Hematopoietic multipotent progenitor cell treated with erythropoietin and hydrocortisone succinate and interleukin-3 and kit ligand, for 6 days (in vitro differentiated cells): ENCODE measurements at regions not wholly inside any gene's neighbourhood (a gene's known extent, or its start where the extent isn't known, plus 50 kb on each side); places are given as distances from the start of the nearest gene placed in this dataset.

Source experiments
- DNase-seq: peaks from one replicate; pipeline ENCODE4 v3.0.0-alpha.2; 2015

DNA sequence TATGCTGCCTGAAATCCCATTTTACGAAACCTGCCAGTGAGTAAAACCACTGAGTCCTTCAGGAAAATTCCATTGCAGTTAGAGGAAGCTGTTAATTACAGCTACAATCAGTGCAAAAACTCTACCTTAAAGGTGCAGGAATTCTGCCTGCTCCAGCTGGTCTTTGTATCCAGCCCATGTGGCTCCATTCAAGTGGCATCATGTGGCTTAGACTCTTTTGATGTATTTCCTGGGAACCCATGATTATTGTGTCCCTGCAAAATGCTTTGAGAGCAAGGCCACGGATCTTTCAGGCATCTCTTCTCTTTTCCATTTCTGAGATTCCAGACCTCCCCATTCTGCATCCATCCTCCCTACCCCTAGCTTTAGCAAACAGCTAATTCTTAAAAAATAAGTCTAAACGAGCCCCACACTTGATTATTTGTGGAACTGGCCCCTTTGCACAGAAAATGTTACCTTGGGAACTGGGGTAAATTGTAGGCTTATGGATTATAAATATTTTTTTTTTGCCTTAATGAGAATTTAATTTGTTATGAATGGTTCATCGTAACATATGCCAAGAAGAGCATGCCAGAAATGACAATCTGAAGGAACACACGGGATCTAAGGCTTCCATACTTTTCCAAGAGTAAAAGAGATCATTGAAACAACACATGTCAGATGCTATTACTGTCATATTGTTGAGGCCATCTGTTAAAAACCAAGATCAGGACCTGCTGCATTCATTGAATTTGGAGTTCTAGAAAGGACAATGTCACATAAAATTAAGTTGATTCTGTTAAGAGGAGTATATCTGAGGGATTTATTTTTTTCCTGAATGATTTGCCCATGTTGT, 144.6 kb downstream of the TPH2 start:
- no peak for DNase-seq

DNA sequence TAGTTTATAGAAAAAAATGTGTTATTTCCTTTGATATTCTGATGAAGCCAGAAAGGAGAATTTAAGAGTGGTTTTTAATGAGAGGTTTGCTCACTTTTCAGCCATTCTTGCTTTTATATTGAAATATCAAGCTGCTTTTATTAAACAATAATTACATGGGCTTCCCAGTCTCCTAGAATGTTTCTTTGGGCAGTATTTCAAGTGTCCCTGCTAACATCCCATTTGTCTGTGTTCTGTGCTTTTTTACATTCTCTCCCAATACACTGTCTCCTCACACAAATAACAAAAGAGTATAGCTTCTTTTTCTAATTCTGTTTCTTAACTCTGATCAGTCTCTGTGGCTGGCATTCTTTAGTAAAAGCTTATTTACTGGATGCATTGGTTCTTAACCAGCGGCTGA, 145.4 kb downstream of the TPH2 start:
- no peak for DNase-seq

DNA sequence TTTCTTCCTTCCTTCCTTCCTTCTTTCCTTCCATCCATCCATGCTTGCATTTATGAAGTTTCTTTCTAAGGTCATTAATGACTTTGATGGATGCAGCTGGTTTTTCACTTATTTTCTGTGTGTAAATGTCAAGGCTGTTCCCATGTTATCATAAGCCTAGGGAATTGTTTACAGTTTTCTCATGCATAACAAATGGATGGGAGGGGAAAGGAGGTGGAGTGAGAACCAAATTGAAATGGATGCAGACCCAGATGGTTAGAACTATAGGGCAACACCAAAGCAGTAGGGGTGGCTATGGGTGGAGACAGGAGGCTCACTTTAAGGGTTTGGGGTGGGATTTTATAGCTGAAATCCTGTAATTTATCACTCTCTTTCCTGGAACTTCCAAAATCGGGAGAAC, 146.2 kb downstream of the TPH2 start:
- DNase-seq = no peak

DNA sequence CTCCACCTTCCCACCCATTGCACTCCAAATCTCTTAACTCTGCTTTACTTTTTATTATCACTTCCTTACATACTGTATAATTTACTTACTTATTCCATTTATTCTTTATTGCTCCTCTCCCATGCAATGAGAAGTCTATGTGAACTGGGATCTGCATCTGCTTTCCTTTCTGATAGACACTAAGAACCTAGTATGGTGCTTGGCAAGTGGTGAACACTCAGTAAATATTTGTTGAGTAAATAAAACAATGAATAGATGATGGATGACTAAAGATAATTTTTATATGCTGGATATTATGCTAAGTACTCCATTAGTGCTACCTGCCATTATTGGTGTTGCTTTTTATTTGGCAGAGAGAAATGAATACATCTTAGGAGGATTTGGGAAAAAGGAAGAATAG, 151.0 kb downstream of the TPH2 start:
- DNase-seq = no peak

DNA sequence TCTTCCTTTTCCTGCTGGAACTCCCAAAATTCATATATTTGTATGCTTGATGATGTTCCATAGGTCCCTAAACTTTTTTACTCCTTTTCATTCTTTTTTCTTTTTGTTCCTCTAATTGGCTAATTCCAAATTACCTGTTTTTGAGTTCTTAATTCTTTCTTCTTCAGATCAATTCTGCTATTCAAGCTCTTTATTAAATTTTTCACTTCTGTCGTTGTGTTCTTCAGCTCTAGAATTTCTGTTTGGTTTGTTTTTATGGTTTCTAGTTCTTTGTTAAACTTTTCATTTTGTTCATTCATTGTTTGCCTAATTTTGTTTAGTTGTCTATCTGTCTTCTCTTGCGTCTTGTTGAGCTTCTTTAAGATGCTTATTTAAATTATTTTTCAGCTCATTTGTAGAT, 154.8 kb downstream of the TPH2 start:
- no peak for DNase-seq

DNA sequence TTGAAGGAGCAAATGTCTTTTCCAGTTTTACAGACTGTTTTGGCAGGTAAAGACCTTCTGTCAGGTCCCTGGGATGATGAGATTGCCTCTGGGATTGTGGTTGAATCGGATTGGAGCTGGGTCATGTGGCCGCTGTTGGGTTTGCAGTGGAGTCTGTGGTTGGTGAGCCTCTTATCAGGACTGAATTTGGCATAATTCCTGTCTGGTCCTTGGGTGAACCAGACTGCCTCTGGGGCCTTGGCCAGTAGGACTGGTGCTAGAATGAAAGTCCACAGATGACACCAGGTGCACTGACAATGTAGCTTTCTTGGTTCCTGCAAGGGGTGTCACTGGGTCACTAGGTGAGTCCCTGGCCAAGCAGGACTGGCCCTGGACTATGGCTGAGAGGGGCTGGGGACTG, 155.3 kb downstream of the TPH2 start:
- DNase-seq = no peak

DNA sequence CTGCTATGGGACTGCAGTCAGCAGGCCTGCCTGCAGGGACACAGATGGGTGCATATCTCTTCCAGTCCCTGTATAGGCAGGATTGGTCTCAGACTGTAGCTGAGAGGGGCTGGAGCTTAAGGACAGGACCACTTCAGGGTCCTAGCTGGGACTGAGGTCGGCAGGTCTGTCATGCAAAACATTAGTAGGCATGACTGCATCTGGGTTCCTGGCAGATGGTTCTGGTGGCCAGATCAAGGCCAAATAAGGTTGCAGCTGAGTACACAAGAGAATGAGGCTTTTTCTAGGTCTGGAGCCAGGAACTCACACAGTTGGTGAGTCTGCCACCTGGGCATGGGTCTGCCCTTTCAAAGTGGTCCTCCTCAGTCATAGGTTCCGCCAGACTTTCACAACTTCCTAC, 155.8 kb downstream of the TPH2 start:
- no peak for DNase-seq

DNA sequence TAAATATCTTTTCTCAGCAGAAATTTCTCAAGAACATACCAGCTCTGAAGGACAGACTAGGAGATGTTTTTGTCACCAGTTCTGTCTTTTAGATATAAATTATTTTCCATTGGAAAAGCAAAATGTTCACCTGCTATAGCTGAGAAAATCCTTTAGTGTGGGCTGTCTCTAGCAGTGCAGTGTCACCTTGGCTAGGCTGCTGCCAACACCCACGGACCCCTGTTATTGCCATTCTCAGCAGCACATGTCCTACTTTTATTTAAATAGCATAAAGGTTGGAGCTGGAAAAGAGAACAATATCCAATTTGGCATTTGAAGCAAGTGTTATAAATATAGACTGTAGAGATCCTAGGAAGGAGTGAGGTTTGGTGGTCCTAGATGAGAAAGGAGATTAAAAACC, 156.4 kb downstream of the TPH2 start:
- DNase-seq = no peak

DNA sequence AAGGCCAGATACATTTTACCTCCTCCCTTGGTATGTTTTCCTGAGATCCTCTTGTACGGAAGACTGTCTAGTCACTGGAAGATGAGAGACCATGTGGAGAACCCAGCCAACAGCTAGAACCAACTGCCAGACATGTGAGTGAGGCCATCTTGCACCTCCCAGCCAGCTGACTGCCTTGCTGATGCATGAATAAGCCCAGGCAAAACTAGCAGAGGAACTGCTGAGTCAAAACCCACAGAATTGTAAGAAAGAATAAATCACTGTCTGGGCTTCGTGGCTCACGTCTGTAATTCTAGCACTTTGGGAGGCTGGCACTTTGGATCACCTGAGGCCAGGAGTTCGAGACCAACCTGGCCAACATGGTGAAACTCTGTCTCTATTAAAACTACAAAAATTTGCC, 160.0 kb downstream of the TPH2 start:
- DNase-seq = no peak

DNA sequence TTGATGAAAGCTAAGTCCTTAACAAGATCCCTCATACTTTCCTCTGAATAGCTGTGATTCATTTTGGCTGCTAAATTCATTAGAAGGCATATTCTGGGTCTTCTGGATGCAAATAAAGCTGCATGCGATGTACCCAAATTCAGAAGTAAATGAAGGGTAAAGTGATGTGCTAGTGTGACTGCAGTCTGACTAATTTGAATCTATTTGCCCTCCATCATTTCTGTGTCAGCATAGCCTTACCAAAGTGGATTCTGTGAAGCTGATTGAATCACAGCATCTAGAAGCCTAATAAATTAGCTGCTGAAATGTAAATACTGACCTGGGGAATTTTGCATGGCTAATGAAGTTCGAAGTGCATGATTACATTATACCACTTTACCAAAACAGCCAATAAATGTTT, 162.2 kb downstream of the TPH2 start:
- DNase-seq = no peak

DNA sequence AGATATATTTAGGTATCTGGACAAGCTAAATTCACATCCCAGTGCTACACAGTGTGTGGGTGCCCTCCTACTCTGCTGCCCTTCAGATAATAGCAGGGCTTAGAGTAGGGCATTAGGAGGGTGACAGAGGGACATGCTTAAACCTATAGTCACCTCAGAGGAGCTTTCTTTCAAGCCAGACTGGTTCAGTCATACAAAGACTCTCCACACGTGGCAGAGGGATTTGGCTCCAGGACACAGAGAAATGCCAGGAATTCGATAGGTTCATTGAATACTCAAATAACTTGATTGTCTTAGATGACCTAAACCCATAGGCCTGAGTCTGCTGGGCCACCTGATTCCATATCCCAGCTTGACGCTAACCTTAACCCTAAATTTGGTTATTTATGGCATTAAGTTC, 163.5 kb downstream of the TPH2 start:
- DNase-seq = no peak

DNA sequence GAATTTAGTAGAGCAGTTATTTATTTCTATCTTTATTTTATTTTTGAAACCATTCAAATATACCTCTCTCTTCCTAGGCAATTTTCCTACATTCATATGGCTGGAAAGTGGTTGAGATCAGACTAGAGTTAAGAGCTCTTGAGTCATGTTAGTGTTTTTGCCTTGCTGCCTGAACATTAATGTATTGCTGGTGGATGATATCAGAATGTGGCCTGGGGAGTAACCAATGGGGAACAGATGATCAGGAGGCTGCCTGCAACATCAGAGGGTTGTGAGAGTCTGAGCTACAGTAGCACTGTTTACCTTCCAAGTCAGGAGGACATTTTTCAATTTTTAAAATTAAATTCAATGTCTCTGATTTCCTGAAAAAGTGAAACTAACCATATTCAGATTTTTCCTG, 166.3 kb upstream of the TRHDE start:
- no peak for DNase-seq

DNA sequence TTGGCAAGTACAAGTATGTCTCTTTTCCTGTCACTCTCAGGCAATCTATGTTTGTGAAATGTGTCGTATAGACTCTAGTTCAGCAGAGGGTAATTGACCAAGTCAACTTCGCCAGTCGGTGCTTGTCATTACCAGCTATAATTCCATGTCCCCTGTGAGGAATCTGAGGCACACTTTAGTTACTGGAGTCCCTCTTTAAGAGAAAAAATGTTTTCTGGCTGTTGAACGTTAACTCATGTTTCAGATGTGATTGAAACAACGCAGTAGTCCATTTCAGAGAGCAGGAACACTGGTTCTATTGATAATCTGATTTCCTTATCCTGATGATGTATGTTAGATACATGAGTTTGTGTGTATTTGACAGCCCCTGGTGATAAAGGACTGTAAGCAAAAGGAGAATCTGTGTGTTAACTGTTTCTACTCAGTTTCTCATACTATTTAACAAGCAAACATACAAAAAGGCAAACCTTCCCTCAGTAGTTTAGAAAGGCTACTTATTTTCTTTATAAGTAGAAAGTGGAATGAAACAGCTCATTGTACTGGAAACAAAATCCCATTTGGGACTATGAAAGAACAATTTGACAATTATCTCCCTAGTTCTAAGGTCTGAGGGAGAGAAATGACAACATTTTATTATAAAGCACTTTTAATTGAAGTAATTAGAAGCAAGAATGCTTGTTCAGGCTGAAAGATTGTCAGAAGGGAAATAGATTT, 161.1 kb upstream of the TRHDE start:
- DNase-seq = no peak

DNA sequence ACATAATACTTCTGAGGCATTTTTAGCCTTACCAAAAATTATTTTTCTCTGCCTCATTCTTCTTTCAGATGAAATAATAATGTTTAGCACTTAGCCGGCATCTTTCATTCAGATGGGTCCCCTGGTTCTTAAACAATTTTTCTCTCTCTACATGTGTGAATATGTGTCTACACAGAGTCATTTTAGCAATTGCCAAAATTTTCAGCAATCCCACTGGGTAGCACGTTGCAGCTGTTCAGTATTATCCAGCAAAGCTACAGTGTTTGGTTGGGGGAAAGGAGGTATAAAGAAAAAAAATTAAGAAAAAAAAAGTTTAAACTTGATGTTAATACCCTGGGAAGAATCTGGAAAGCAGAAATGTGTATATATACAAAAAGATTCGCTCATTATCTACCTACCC, 160.5 kb upstream of the TRHDE start:
- no peak for DNase-seq

DNA sequence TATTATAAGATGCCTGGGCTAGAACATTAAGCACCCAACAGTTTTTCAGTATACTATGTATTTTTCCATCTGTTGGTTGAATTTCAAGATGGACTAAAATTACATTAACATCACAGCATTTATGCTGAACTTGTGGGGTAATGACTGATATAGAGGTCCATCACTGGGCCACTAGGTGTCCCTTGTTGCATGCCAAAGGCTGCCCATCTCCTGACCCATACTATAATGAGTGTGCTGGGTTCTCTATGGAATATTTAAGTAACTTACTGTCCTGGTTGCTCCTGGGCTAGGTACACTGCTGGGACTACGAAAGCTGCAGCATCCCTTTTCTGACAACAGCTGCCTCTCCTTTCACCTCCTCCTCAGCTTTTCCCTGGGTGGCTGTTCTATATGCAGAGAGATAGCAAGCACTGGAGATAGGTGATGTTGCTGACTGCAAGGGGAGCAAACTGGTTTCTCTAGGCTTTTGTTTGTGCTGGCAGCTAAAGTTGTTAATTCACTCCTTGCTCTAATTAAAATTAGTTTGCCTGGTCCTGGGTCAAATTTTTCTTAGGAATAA, 138.6 kb upstream of the TRHDE start:
- DNase-seq = no peak

DNA sequence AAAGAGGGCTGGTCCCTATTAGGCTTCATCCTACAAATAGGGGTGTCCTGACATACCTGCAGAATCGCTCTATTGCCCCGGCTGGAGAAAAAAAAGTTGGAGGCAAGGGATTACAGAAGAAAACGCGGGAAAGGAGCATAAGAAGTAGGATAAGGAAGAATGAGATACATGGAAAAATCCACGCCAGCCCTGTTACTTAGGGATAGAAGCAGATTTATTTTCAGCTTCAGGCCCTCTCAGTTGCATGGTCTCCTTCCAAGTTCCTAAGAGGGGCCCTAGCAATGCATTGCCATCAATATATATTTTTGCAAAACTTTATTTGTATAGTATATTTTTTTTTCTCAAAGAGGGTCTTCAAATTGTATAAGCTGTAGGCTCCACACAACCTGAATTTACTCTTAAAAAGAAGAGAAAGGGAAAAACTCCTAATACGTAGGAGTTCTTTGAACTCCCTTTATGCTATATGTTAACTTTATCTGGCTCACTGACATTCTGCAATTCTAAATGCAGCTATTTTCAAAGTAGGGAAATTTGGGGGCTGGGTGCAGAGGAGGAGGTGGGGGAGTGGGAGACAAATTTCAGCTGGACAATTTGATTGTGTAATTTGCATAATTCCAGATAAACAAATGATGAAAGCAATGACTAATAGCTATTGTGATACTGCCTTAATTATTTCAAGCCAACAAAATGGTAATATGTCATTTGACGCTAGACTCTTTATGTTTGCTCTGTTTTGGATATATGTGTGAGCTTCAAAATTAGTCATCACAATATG, 137.7 kb upstream of the TRHDE start:
- no peak for DNase-seq

DNA sequence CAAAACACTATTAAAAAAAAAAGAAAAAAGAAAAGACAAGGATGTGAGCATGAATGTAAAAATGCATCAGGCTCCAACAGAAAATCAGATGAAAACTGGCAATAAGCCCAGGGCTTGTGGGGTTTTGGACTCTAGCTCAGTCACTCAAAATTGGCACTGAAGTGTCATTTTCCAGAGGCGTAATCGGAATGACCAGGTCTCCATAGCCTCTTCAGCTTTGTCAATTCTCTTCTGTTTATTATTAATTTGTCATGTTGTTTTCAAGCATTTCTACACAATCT, 137.2 kb upstream of the TRHDE start:
- DNase-seq = no peak

DNA sequence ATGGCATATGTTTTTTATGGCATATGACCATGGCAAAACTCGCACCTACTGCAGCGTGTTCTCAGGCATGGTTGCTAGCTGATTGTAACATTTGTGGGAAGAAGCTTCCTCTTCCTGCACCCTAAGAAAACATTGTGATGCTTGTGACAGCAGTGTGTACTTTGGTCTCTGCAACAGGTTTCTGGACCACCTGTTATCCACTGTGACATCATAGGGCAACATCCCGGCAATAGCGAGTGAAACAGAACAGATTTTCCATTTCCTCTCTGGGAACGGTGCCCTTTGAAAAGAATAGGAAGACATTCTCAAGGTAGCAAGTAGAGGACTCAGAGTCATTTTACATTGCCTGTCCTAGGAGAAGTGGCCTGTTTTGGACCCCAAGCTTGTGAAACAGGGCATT, 135.4 kb upstream of the TRHDE start:
- no peak for DNase-seq

DNA sequence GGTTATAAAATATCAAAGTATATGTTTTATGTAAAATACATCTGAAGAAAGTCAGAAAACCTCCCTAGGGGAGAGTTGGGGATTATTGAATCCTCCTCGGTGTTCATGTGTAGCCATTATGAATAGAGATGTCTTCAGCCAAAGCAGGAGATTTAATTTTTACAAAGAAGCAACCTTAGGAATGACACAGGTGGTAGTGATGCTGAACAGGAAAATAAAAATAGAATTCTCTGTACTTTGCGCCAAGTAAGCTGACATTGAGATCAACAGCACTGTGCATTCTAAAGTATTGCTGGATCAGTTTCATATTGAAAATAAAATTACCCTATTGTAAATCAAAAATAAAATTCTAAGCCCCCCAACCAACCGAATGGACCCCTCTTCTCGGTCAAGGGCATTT, 132.8 kb upstream of the TRHDE start:
- DNase-seq = no peak

DNA sequence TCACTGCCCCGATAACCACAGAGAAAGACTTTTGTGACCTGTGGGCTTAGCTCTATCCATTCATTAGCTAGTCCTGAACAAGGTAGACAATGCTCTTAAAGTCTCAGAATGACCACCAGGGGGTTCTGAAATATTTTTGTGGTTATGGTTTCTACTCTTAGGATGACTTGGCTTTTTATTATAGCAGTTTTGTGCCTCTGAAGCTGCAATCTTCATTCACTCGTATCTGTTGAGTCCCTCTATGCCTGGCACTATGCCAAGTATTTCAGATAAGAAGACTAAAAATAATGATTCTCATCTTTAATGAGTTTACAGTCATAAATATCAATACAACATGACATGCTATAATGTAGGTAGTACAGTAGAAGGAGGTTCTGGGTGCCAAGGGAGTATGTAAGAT, 130.8 kb upstream of the TRHDE start:
- DNase-seq = peak; percentile 51

DNA sequence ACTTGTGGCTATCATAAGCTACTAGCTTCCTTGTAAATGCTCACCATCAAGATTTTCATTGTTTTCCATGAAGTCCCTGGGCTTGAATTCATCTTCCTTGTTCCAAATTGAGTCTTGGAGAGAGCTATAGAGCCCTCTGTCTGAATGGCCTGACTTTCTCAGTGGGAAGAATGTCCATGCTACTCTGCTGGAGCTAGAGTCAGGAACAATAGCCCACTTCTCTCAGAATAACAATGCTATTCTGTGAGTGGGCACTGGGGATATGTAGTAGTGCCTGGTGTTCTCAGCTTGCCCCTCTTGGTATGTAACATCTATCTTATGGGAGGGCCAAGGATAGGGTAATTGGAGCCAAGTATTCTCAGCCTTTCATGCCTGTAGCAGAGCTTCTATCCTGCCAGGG, 127.6 kb upstream of the TRHDE start:
- DNase-seq = no peak

DNA sequence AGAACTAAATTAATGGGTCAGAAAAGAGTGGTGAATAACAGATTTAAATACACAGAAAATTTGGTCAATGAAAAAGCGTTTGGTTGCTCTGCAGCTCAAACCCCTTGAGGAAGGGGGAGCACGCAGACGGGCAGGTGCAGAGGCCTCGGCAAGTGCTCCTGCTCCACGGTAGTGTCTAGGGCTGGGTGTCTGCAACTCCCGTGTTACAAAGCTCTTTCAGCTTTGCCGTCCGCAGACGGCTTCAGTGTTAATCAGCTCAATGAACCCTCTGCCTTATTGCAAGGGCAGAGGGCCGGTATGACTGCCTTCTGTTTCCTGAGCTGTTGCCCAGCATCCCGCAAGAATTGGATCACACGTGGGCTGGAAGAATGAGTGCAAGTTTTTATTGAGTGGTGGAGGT, 125.7 kb upstream of the TRHDE start:
- DNase-seq = no peak

DNA sequence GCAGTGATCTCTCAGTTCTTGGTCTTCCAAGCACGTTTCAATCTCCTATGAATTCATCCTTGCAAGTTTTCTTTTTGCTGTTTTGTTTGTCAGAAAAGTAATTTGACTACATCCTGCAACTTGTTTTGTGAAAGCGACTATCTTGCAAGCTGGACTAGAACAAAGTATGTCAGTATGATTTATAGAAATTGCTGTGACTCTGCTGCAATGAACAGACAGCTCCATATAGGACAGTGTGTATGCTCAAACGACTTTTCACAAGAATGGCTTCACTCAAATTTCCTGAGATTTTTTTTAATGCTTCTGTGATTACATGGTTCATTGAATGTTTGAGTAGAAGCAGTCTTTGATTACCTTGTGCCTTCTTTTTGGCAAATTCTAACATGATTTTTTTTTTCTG, 123.5 kb upstream of the TRHDE start:
- no peak for DNase-seq

DNA sequence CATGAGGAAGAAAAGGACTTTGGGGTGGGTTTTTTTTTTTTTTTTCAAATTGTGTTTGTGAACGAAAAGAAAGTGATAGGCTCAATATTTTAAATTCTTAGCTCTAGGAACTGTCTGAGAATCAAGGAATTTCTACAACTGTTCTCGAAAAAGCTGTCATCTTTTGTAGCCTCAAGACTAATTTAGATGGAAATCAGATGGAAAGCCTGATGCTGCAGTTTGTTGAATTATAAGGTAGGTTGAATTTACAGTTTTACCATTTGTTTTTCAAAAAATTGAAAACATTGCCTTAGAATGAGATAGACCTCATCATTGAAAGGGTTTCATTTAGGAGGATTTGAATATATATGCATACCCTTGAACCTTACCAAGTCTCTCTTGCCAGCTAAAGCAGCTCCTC, 109.3 kb upstream of the TRHDE start:
- DNase-seq = no peak
